Calu3 (cell line): ENCODE measurements at regions not wholly inside any gene's neighbourhood (a gene's known extent, or its start where the extent isn't known, plus 50 kb on each side); places are given as distances from the start of the nearest gene placed in this dataset.
"Not testable (repeated sequence)": the region's sequence is repeated elsewhere in the genome, so short reads cannot be mapped to it uniquely, and the experiment has no call there.

Source experiments
- BruUV-seq: library from RNA; stranded (reverse); fragments of 400-500 nt; replicated peaks from 2 replicates; lab custom pipeline; 2021; lab: Mats Ljungman, UMichigan
- CTCF ChIA-PET: fragments of 300-600 bp; sonication (Branson Sonifier 250); formaldehyde crosslinking; loops from one replicate; lab custom pipeline; 2022; ENCODE audit warnings: antibody characterized with exemption; lab: Charles Lee
- DNase-seq: peaks from one replicate; pipeline ENCODE4 v3.0.0; 2022
- H3K27ac Mint-ChIP-seq: one replicate; pipeline ENCODE4 v1.8.0; 2022; ENCODE audit warnings: mixed read lengths; ENCODE audit not compliant: unreplicated experiment
- H3K27me3 Mint-ChIP-seq: one replicate; pipeline ENCODE4 v1.8.0; 2022; ENCODE audit warnings: mixed read lengths; ENCODE audit not compliant: unreplicated experiment
- H3K36me3 Mint-ChIP-seq: one replicate; pipeline ENCODE4 v1.8.0; 2022; ENCODE audit warnings: mild to moderate bottlenecking, moderate library complexity, mixed read lengths; ENCODE audit not compliant: insufficient read depth, unreplicated experiment
- H3K4me1 Mint-ChIP-seq: one replicate; pipeline ENCODE4 v1.8.0; 2022; ENCODE audit warnings: mild to moderate bottlenecking, low read depth, mixed read lengths; ENCODE audit not compliant: unreplicated experiment
- H3K4me3 Mint-ChIP-seq: one replicate; pipeline ENCODE4 v1.8.0; 2022; ENCODE audit warnings: mild to moderate bottlenecking, low read depth, moderate library complexity, mixed read lengths; ENCODE audit not compliant: unreplicated experiment
- H3K9me3 Mint-ChIP-seq: one replicate; pipeline ENCODE4 v1.8.0; 2022; ENCODE audit warnings: low read depth, mixed read lengths; ENCODE audit not compliant: unreplicated experiment
- CTCF ChIP-seq: fragments of 200-600 bp; IDR thresholded peaks from one replicate; pipeline ENCODE4 v1.8.0; 2022; ENCODE audit warnings: antibody characterized with exemption; ENCODE audit not compliant: unreplicated experiment
- intact Hi-C: fragments of 100-400 bp; cut with micrococcal nuclease; formaldehyde crosslinking; loops from one replicate; pipeline ENCODE4 v1.10.0; 2022; ENCODE audit not compliant: unreplicated experiment

- peaks cover 13% of the 10 kb centered on the region for H3K4me1 Mint-ChIP-seq
- TF ChIP-seq CTCF, result no peak
- CTCF ChIA-PET, result no interaction called here
- H3K4me3 Mint-ChIP-seq, result no peak overlapping the region
- no peaks in the 10 kb centered on the region for H3K27me3 Mint-ChIP-seq
- H3K9me3 Mint-ChIP-seq, result no peaks in the 10 kb centered on the region
- no peaks in the 10 kb centered on the region for H3K36me3 Mint-ChIP-seq
- H3K27ac Mint-ChIP-seq, result no peak overlapping the region
- BruUV-seq, result no TSS peak
- intact Hi-C loops, result loop anchor here (10.0 kb wide), 1 partner anchor 727 kb away; no protein-coding TSS in a partner anchor
- DNase-seq, result no peak
Observed at GRCh38 chr3:165981318-165981717, 144.1 kb upstream of the BCHE start.

GRCh38 chr3:165960825-165961224 lies 123.6 kb upstream of the BCHE start:
- not testable (repeated sequence) for BruUV-seq, H3K27me3 Mint-ChIP-seq

DNA sequence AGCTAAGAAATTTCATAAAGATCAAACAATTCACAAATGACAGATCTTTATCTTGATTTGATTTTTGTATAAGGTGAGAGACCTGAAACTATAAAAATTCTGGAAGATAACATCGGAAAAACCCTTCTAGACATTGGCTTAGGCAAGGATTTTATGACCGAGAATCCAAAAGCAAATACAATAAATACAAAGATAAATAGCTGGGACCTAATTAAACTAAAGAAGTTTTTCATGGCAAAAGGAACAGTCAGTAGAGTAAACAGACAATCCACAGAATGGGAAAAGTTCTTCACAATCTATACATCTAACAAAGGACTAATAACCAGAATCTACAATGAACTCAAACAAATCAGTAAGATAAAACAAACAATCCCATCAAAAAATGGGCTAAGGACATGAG lies 116.9 kb upstream of the BCHE start:
- no peak for DNase-seq
- Mint-ChIP-seq H3K27me3 (no peaks in the 10 kb centered on the region), H3K36me3 (no peaks in the 10 kb centered on the region), H3K4me3 (no peak overlapping the region), H3K27ac (no peak overlapping the region), H3K9me3 (no peaks in the 10 kb centered on the region), H3K4me1 (no peaks in the 10 kb centered on the region)
- no peak for TF ChIP-seq CTCF
- intact Hi-C loops, result no loop called here
- CTCF ChIA-PET, result interaction anchor here (0.6 kb wide), 1 partner anchor 1940 kb away, joined by 3 read pairs; no protein-coding TSS in a partner anchor
- BruUV-seq, result no TSS peak

More at GRCh38 chr3:165960825-165961224, 123.6 kb upstream of the BCHE start:
- H3K9me3 Mint-ChIP-seq, H3K36me3 Mint-ChIP-seq, DNase-seq, H3K4me3 Mint-ChIP-seq, intact Hi-C loops, H3K27ac Mint-ChIP-seq, H3K4me1 Mint-ChIP-seq, CTCF ChIA-PET: not testable (repeated sequence)

DNA sequence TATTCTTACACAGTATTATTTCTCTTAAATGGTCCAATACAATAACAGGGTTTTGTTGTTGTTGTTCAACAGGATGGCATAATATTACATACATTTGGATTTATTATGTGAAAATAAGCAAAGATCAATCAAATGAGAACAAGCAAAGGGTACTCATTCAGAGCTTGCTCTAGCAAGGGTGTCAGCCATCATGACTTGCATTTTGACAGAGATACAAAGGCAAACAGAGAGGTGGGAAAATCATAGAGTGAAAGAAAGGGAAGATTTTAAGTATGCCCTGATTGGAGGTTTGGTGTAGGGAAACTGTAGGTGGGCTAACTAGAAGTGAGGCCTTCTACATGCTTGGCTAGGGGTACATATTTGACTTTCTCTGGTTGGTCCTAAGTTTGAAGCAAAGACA lies 109.1 kb upstream of the BCHE start:
- Mint-ChIP-seq H3K27ac (no peak overlapping the region), H3K27me3 (no peaks in the 10 kb centered on the region), H3K9me3 (no peaks in the 10 kb centered on the region), H3K36me3 (no peaks in the 10 kb centered on the region), H3K4me1 (no peaks in the 10 kb centered on the region), H3K4me3 (no peak overlapping the region)
- CTCF ChIA-PET, result interaction anchor here (1.1 kb wide), 1 partner anchor 17 kb away, joined by 3 read pairs; no protein-coding TSS in a partner anchor
- no TSS peak for BruUV-seq
- DNase-seq, result no peak
- intact Hi-C loops, result no loop called here
- no peak for TF ChIP-seq CTCF

- DNase-seq, result no peak
- H3K36me3 Mint-ChIP-seq, result no peaks in the 10 kb centered on the region
- no peak overlapping the region for H3K27ac Mint-ChIP-seq
- no peak overlapping the region for H3K4me3 Mint-ChIP-seq
- H3K4me1 Mint-ChIP-seq, result no peaks in the 10 kb centered on the region
- intact Hi-C loops, result no loop called here
- peaks cover 5% of the 10 kb centered on the region for H3K9me3 Mint-ChIP-seq
- TF ChIP-seq CTCF, result no peak
- no peaks in the 10 kb centered on the region for H3K27me3 Mint-ChIP-seq
- CTCF ChIA-PET, result no interaction called here
- no TSS peak for BruUV-seq
Observed at GRCh38 chr3:165938986-165939540, 101.8 kb upstream of the BCHE start.

DNA sequence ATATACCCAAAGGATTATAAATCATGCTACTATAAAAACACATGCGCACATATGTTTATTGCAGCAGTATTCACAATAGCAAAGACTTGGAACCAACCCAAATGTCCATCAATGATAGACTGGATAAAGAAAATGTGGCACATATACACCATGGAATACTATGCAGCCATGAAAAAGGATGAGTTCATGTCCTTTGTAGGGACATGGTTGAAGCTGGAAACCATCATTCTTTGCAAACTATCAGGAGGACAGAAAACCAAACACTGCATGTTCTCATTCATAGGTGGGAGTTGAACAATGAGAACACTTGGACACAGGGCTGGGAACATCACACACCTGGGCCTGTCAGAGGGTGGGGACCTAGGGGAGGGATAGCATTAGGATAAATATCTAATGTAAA lies 98.9 kb upstream of the BCHE start:
- intact Hi-C loops, H3K4me3 Mint-ChIP-seq, H3K27ac Mint-ChIP-seq, H3K36me3 Mint-ChIP-seq, DNase-seq, H3K27me3 Mint-ChIP-seq, H3K9me3 Mint-ChIP-seq, H3K4me1 Mint-ChIP-seq, BruUV-seq, CTCF ChIA-PET: not testable (repeated sequence)

DNA sequence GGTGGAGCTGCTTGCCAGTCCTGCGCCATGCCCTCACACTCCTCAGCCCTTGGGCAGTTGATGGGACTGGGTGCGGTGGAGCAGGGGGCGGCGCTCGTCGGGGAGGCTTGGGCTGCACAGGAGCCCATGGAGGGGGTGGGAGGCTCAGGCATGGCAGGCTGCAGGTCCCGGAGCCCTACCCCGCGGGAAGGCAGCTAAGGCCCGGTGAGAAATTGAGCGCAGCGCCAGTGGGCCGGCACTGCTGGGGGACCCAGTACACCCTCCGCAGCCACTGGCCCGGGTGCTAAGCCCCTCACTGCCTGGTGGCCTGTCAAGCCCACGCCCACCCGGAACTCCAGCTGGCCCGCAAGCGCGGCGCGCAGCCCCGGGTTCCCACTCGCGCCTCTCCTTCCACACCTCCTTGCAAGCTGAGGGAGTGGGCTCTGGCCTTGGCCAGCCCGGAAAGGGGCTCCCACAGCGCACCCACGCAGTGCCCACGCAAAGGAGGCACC lies 87.1 kb upstream of the BCHE start:
- CTCF ChIA-PET, H3K27me3 Mint-ChIP-seq, intact Hi-C loops, H3K4me3 Mint-ChIP-seq, BruUV-seq, H3K27ac Mint-ChIP-seq, H3K9me3 Mint-ChIP-seq, H3K36me3 Mint-ChIP-seq, H3K4me1 Mint-ChIP-seq, DNase-seq: not testable (repeated sequence)
